NOMO-1 treated with dmso at 0.1 percent for 144 hours (cell line): ENCODE measurements at regions not wholly inside any gene's neighbourhood (a gene's known extent, or its start where the extent isn't known, plus 50 kb on each side); places are given as distances from the start of the nearest gene placed in this dataset.

Source experiments
- DNase-seq: peaks from one replicate; lab custom pipeline; 2025; ENCODE audit not compliant: unreplicated experiment; lab: John Stamatoyannopoulos, UW

DNA sequence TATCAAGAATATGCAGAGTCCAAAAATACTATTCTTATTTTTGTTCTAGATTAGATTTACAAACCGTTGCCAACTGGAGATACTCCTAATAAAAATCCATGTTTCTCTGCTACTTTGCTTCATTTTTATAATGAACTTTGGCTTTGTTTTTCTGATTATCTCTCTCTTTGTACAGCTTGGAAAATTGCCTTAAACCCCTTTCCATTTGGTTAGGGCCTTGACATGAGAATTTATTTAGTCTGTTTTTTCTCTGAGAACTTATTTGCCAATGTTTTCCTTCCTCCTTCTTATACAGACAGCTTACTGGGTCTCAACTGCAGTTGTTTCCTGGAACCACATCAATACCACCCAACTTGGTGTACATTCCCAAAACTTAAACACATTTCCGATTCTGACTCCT is 555.4 kb downstream of the SLITRK6 start:
- no peak for DNase-seq

DNA sequence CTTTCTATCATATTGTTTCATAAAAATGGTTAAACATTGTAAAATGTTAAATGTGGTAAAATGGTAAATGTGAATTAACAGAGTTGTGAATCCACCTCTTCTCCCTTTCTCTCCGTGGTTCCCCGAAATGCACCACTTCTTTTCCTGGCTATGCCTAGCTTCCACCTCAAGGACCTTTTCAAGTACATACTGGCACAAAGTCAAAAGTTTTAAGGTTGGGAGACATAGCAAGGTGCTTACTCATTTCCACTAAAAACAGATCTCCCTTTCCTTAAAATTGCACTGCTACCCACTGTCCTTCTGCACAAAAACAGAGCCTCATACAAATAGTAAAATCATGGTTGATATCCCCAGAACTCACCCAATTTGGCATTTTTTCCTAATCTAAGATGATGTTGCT is 558.2 kb downstream of the SLITRK6 start:
- no peak for DNase-seq

DNA sequence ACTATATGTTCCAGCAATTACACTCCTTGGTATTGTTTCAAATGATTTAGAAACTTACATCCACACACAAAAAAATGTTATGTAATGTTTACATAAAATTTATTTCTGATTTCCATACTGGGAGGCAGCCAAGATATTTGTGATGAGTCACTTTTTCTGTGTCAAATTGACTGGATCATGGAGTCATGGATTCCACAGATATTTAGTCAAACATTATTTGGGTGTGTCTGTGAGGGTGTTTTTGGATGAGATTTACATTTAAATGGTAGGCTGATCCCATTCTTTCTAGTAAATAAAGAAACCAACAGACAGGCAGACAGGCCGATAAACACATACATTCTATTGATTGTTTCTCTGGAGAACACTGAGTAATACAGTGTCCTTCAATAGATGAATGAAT is 562.8 kb downstream of the SLITRK6 start:
- DNase-seq = no peak

DNA sequence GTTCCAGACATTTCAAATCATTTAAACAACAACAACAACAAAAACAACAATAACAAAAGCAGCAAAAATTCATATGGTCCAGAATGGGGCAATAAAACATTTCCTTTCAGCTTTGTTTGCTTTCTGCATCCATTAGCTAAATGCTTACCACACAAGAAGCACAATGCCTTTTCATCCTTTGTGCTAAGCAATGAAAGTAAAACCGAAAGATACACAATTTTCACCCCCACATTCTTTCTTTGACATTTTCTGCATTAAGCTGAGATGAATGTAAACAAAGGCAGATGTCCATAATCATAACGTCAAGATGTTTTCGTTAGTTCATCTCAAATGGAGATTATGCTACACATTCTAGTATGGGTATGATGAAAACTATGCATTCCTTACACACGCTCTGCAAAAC is 568.5 kb downstream of the SLITRK6 start:
- DNase-seq = no peak

DNA sequence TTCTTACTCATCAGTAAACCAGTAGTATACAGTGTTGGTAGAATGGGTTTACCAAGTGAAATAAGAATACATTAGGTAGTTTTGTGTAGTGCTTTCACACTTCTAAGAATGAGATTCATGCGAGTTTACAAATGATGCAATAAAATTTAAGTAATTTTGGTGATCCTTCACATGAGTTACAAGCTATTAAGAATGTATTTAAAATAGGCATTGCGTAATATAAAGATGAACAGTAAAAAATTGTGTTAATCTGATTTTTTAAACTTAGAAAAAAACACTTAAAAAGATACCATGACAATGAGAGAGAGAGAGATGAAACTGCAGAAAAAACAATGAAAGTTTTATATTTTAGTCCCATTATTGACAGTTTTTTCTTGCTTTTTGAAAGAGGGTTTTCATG is 570.5 kb downstream of the SLITRK6 start:
- no peak for DNase-seq

DNA sequence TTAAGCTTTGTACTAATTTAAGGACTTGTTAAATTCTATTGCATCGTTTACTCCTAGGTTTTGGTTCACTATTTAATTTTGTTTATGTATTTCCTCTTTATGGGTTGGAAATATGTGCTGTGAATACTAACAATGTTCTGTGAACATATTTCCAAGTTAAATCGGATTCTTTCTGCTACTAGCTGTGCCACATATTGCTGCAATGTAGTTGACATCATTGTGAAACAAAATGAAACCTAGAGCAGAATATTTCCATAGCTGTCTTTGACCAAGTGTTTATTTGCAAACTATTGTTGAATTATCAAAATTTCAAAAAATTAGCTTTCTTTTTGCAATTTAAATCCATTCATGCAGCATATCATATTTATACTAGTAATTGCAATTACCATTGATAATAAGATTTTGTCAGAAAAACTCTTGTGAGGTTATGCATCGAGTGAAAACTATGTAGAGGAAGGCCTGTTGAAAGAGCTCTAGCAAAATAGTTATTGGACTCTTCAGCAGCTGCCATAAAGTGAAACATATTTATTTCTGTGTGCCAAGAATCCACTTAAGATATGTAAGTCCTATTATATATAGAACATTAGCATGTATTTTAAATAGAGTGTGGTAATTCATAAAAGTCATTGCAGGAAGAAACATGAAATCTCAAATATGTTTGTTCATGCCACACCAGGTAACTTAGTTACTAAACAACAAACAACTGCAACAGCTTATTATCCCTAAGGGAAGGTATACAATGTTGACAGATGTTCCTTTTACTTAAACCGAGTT is 575.1 kb downstream of the SLITRK6 start:
- no peak for DNase-seq

DNA sequence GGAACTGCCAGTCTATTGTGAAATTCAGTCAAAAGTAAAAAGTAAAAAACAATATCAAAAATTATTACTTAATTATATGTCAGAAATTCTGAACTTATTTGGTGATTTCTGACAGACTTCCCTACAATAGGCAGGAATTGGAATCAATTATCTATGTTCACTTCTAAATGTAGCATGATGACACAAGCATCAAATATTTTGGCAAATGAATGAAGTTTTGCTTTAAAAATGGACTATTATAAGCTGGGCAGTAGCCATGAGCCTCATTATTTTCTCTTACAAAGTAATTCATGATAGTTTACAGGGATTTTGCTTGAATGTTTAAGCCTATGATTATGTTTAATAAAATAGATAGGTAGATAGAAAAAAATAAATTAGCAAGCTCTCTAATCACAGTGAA is 582.6 kb downstream of the SLITRK6 start:
- no peak for DNase-seq

DNA sequence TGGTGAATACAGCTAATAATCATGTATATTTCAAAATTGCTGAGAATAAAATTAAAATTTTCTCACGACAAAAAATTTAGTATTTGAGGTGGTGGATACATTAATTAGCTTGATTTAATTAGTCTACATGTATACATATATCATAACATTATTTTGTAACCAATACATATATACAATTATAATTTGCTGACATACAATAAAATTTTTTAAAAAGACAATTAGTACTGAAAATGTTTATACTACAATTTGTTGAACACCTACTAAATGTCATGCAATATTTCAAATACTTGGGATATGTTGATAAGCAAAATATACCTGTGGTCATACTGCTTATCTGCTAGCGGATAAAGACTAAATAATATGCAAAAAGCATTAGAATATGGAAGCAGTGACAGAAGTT is 586.5 kb downstream of the SLITRK6 start:
- no peak for DNase-seq

DNA sequence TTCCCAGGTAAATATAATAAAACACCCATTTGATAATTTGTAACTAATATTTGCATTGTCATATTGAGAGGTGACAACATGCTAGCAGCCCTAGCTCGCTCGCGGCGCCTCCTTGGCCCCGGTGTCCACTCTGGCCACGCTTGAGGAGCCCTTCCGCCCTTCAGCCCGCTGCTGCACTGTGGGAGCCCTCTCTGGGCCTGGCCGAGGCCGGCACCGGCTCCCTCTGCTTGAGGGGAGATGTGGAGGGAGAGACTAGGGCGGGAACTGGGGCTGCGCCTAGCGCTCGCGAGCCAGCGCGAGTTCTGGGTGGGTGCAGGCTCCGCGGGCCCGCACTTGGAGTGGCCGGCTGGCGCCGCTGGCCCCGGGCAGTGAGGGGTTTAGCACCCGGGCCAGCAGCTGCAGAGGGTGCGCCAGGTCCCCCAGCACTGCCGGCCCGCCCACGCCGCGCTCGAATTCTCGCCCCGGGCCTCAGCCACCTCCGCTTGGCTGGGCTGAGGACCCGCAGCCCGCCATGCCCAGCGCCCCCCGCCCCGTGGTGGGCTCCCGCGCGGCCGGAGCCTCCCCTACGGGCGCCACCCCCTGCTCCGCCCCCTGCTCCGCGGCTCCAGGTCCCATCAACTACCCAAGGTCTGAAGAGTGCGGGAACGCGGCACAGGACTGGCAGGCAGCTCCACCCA is 594.4 kb downstream of the SLITRK6 start:
- no peak for DNase-seq

DNA sequence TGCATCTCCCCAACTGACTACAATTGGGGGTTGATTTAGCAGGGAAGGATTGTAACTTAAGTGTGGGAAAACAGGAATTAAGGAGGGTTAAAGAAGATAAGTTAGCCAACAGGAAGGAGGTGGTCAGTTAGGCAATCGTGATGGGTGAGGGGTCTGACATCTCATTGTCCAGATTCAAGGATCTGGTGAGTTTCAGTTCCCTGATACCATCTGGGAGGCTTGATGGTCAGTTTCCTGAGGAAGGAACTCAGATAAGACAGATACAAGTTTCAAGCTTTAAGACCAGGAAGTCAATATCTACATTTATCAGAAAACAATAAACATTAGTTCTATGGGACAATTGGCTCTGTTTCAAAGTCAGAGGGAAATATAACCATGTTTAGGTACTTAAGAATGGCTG is 601.8 kb downstream of the SLITRK6 start:
- no peak for DNase-seq

DNA sequence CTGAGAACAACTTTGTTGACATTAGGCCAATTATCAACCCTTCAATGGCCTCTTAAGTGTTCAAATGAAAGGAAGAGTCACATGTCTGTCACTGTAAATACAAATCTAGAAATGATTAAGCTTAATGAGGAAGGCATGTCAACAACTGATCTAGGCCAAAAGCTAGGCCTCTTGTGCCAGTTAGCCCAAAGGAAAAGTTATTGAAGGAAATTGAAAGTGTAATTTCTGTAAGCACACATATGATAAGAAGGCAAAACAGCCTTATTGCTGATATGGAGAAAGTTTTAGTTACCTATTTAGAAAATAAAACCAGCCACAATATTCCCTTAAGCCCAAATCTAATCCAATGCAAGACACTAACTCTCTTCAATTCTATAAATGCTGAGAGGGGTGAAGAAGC is 604.7 kb downstream of the SLITRK6 start:
- DNase-seq = no peak

DNA sequence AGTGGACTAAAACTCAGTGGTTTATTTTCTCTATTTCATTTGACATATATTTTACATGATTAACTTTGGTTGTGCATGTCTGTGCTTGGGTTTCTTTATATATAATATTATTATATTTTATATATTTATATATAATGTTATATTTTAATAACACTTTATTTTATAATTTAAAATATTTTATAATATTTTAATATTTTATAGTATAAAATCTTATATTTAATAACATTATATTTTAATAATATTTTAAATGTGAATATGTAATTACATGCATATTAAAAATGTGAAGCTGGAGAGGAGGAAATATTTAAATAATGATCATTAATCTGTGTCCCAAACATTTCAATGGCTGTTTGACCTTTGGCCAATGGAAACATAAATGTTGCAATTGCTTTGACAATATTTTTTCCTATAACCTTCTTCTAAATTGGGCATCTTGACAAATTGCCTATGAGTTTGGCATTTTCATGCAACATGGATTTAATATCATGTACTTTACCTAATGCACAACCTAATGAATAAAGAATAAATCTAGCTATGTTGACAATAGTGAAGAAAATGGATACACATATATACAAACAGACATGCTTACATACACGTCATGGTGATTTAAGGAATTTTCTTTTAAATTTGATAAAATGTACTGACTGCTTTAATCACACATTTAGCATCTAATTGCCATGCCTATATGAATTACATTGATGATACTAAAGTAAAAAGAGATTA is 607.1 kb downstream of the SLITRK6 start:
- no peak for DNase-seq

DNA sequence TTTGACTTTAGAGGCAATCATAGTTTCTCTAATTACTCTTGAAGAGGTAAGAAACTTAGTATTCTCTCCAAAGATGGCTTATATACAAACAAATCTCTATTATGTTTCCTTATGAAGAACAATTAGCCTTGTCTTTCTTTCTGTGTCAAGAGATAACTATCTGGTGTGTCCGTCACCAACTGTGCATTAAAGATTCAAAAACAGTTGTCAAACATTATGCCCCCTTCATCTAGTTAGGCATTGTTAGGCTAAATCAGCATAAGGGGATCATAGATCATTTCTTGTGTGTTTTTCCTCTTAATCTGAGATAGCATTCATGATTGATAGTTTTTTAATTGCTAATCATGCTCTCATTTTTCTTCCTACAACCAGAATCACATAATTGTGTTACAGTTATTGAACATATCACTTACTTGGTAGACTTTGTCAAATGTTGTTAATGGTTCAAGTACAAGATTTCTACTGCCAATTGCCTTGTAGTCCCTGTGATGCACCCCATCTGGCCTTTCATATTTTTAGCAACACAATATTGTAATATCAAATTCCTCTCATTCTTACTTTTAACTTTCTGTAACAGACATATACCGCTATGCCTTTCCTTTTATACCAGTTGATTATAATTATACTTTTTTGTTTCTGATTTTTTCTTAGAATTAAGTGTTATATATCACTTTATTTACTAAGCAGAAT is 612.7 kb downstream of the SLITRK6 start:
- DNase-seq = no peak

DNA sequence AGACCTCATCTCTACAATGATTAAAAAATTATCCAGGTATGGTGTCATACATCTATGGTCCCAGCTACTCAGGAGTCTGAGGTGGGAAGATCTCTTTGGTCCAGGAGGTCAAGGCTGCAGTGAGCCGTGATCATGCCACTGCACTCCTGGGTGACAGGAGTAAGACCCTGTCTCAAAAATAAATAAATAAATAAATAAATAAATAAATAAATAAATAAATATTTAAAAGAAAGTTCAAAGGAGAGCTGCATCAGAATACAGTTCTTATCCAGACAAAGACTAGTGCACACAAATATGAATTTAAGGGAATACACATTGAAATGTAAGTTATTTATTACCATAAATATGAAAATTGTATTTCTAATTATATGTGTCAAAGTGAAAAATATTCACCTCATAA is 624.9 kb downstream of the SLITRK6 start:
- DNase-seq = no peak

DNA sequence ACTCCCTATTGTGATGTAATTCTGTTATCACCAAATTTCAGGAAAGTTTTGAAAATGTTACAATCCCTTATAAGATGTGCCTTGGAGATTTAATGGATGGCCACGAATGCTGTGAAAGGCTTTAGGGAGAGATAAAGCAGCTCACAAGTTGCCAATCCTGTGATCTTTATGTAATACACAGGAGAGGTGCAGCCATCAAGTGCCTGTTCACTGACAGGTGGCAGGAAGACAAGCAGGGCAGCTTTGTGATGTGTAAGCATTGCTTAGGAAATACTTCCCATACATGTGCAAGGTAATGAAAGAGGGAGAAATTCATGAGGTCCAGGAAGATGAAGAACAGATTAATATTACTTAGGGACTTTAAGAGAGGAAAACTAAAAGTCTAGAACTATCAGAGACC is 628.8 kb downstream of the SLITRK6 start:
- DNase-seq = no peak

DNA sequence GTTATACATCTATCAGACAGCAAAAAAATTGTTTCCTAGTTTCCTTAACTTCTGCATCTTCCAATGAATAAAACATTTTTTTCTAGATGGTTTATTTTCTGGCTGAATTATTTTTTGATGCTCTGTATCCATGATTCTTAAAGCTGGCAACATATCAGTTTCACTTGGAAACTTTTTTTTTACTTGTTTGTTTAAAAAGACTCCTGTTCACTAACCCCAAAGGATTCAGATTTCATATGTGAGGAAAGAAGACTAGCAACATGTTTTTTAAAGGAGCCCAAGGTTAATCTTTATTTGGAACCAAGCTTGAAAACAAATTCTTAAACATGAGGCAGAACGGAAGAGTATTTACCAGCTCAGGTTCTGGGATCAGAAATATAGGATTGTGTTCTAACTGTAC is 632.3 kb downstream of the SLITRK6 start:
- no peak for DNase-seq

DNA sequence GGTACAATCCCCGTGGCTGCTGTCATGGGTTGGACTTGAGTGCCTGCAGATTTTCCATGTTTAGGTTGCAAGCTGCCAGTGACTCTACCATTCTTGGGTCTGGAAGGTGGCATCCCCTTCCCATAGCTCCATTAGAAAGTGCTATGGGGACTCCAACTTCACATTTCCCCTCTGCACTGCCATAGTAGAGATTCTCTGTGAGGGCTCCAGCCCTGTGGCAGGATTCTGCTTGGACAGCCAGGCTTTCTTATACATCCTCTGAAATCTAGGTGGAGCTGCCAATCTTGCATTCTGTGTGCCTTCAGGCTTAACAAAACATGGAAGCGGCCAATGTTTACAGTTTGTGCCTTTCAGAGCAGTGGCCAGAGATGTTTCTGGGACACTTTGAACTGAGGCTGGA is 636.2 kb downstream of the SLITRK6 start:
- no peak for DNase-seq

DNA sequence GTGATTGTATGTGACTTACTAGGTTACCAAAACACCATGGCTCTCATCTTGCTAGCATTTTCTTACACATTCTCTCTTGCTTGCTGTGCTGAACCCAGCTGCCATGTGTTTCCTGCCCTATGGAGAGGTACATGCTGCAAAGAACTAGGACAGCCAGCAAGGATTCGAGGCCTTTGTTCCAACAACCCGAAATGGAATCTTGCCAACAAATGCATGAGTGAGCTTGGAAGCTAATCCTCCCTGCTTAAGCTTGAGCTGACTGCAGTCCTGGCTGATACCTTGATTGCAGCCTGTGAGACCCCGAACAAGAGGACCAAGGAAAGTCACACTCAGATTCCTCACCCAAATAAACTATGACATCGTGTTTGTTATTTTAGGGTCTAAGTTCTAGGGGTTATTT is 651.2 kb downstream of the SLITRK6 start:
- DNase-seq = no peak

DNA sequence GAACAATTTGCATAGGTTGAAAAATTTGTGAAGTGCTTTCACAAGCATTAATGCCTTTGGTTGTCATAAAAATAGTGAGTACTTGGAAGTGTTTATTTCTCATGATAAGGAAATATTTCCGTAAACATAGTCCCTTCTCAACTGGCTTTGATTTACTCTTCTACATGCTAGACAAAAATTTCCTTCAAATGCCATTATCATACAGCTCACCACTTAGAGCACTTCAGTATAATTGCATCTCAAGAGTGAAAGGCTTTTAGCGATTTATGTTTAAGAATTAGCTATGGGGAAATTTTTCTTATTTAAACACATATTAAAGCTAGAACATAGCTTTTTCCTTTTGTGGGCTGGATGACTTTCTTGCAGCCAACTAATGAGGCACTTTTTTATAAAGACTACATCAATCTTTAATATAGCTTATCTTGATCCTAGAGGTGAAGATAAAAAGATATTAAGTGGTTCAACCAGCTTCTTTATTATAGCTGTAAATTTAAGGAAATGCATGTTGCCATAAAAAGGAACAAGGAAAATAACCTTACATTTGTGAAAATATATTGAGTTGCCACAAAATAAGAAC is 656.8 kb downstream of the SLITRK6 start:
- no peak for DNase-seq

DNA sequence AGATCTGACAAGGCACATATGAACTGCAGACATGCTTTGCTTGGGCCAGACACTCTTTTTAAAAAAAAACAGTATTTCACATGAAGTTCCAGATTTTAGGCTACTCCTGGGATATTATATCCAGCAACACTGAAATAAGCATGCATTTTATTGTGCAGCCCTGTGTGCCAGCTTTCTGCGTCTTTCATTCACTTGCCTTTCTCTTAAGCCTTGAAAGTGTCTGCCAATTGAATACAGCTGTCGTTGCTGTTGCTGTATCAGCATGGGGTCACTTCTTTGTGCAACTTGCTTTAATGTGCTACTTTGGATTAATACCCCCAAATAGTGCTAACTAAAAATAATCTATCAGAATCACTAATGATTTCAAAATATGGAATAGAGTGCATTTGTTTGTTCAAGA is 657.8 kb downstream of the SLITRK6 start:
- no peak for DNase-seq

DNA sequence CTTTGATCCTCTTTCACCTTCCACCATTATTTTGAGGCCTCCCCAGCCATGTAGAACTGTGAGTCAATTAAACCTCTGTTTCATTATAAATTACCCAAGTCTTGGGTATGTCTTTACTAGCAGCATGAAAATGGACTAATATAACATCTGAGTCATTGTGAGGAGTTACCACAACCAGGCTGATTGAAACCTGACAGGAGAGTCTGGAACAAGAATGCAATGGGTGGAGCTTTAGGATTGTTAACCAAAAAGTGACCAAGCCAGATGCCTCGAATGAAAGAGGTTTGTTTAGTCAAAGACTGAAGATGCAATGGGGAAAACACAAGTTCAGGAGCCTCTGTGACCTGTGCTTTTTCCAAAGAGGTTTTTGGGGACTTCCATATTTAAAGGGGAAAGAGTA is 659.0 kb downstream of the SLITRK6 start:
- no peak for DNase-seq
